Pancreas (tissue), 10 donors: ENCODE measurements at regions not wholly inside any gene's neighbourhood (a gene's known extent, or its start where the extent isn't known, plus 50 kb on each side); places are given as distances from the start of the nearest gene placed in this dataset.

Source experiments
- ATAC-seq, 4 donors: fragments of 200-7000 bp; cut with Tn5 transposase; one replicate each; pipeline versions ENCODE4 v1.8.0 to v1.9.1; 2020; ENCODE audit warnings: mild to moderate bottlenecking in 4 of 4, moderate library complexity in 4 of 4
- DNase-seq, 6 donors: peaks; one replicate each; pipeline ENCODE4 v3.0.0-alpha.2; 2020
- FAIRE-seq: peaks from 2 replicates; lab custom pipeline; 2012; peaks lifted over from hg19 to GRCh38; lab: Jason Lieb, UNC
- H3K27ac ChIP-seq, 4 donors: fragments of 200-600 bp; sonication (generic); 1 replicate in 3 of 4; 2 replicates in 1 of 4; pipeline versions ENCODE4 v1.5.0 to v1.8.0; 2020
- H3K27me3 ChIP-seq, 4 donors: fragments of 200-600 bp; one replicate each; pipeline ENCODE4 v1.8.0; 2021
- H3K36me3 ChIP-seq, 3 donors: fragments of 200-600 bp; sonication (generic) in 1 of 3; one replicate each; pipeline versions ENCODE4 v1.5.0 to v1.8.0; 2020 to 2021
- H3K4me1 ChIP-seq, 3 donors: fragments of 200-600 bp; one replicate each; pipeline ENCODE4 v1.8.0; 2021
- H3K4me3 ChIP-seq, 4 donors: fragments of 200-600 bp; sonication (generic) in 2 of 4; one replicate each; pipeline versions ENCODE4 v1.5.0 to v1.8.0; 2020 to 2021
- H3K9me3 ChIP-seq, 4 donors: fragments of 200-600 bp; one replicate each; pipeline ENCODE4 v1.8.0; 2021
- CTCF ChIP-seq, 4 donors: fragments of 200-600 bp; sonication (generic) in 3 of 4; IDR thresholded peaks; one replicate each; pipeline versions ENCODE4 v1.5.0 to v1.8.0; 2021; ENCODE audit warnings: antibody characterized with exemption in 4 of 4
- WGBS, 2 donors: extraction: QIAGEN DNeasy Blood & Tissue Kit; methylation state at CpG; one replicate each; pipeline ENCODE4 v1.1.7; 2013; 5-methylcytosine and 5-hydroxymethylcytosine counted together
- intact Hi-C, 3 donors: fragments of 100-400 bp; cut with DNase I; formaldehyde crosslinking; loops; one replicate each; pipeline versions ENCODE4 v1.11.1 to v1.14.2; 2022
- donor health status: healthy with polysubstance abuse.
- donor health status: DM: no; HTN: no; CAD: no; lungs with moderate emphysema.
- donor health status: DM: no; HTN: no; CAD: no.
- donor health status: control.
- donor health status: control.
- donor health status: Bipolar disorder and iron deficiency.
- donor health status: DM: yes; HTN: yes; CAD: no.
- donor health status: DM: no; HTN: no; CAD: no.
- donor health status: DM: no; HTN: no; CAD: no.
- donor health status: DM: yes; HTN: yes; CAD: no.

DNA sequence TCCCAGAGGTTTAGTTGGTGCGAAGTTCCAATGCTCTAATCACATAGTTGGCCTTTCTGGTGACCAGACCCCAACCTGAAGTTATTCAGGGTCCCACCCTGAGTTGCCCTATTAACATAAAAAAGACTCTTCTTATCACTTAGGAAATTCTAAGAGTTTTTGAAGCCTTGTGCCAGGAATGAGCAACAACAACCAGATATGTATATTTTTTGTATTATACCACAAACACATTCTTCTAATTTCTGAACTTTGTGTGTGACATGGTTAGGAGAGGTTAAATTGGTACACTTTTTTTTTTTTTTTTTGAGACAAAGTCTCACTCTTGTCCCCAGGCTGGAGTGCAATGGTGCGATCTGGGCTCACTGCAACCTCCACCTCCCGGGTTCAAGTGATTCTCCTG is 320.4 kb upstream of the PDE3A start:
- FAIRE-seq, result no peak
- no peak for DNase-seq
- Histone ChIP-seq H3K36me3 (no peaks in the 10 kb centered on the region), H3K9me3 (no peaks in the 10 kb centered on the region), H3K4me3 (no peak overlapping the region), H3K27me3 (no peaks in the 10 kb centered on the region), H3K4me1 (no peaks in the 10 kb centered on the region), H3K27ac (no peak overlapping the region)
- intact Hi-C loops, result no loop called here
- no peak for ATAC-seq
- 93 to 98% methylated on average over 3 of the region's 3 CpGs for WGBS, 2 donors
- TF ChIP-seq CTCF (IDR thresholded peaks at IDR 0.05), result no peak

DNA sequence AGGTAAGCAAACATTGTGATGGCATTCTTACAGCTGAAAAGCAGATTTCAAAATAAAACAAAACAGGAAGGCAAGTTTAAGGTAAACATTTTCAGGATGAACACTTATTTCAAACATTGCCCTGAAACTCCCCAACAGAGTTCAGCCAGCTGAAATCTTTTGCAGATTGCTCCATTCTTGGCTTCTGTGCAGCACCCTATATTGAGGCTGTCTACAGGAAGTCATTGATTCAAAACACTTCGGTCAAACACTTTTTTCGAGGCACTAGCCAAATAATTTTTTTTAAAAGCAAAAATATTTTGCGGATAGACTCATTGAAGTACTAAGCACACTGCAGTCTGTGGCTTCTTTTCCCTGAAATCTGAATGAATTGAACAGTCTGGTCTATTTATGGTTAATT is 318.1 kb upstream of the PDE3A start:
- no peak for ATAC-seq
- no peaks in the 10 kb centered on the region for H3K36me3 ChIP-seq
- intact Hi-C loops, result no loop called here
- WGBS, 2 donors, result 60 to 72% methylated on average over 3 of the region's 3 CpGs
- DNase-seq, result no peak
- FAIRE-seq, result no peak
- H3K4me1 ChIP-seq, result no peaks in the 10 kb centered on the region
- peaks cover 0 to under 1% (median 0%) of the 10 kb centered on the region in 4 donors for H3K27me3 ChIP-seq
- TF ChIP-seq CTCF (IDR thresholded peaks at IDR 0.05), result no peak
- no peaks in the 10 kb centered on the region for H3K9me3 ChIP-seq
- no peak overlapping the region for H3K27ac ChIP-seq
- no peak overlapping the region for H3K4me3 ChIP-seq

- Histone ChIP-seq H3K27me3 (peaks cover 0 to 3% (median 0%) of the 10 kb centered on the region in 4 donors), H3K9me3 (no peaks in the 10 kb centered on the region), H3K36me3 (no peaks in the 10 kb centered on the region), H3K4me1 (no peaks in the 10 kb centered on the region), H3K27ac (no peak overlapping the region), H3K4me3 (no peak overlapping the region)
- intact Hi-C loops, result no loop called here
- FAIRE-seq, result no peak
- 92 to 95% methylated on average over 1 of the region's 1 CpG for WGBS, 2 donors
- no peak for ATAC-seq
- TF ChIP-seq CTCF (IDR thresholded peaks at IDR 0.05), result no peak
- DNase-seq, result no peak
These were observed 314.6 kb upstream of the PDE3A start for GRCh38 chr12:20053782-20054181.

DNA sequence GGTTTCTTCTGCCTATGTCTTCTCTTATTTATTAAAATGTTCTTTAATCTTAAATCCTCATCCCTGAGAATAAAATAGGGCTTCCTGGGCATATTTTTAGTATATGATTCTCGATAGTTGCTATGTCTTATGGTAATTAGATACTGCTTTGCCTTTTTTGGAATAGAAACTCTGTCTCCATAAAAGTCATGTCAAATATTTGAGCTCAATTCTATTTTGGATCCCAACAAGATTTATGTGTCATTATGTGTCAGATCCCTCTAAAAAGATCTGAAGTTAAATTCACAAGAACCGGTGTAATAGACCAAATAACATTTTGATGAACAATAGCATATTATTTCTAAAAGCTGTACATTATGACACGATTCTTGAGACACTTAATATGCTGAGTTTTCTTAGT is 312.5 kb upstream of the PDE3A start:
- Histone ChIP-seq H3K4me3 (no peak overlapping the region), H3K9me3 (no peaks in the 10 kb centered on the region), H3K36me3 (no peaks in the 10 kb centered on the region), H3K4me1 (no peaks in the 10 kb centered on the region), H3K27me3 (peaks cover 0 to 3% (median 0%) of the 10 kb centered on the region in 4 donors), H3K27ac (no peak overlapping the region)
- FAIRE-seq, result peak; percentile 23
- intact Hi-C loops, result no loop called here
- ATAC-seq, result no peak
- 45 to 56% methylated on average over 3 of the region's 3 CpGs for WGBS, 2 donors
- no peak for DNase-seq
- no peak for TF ChIP-seq CTCF (IDR thresholded peaks at IDR 0.05)

GRCh38 chr12:20057398-20057797 is 310.9 kb upstream of the PDE3A start:
- H3K27me3 ChIP-seq, result peaks cover 0 to 3% (median 0%) of the 10 kb centered on the region in 4 donors
- no peak for FAIRE-seq
- DNase-seq, result no peak
- intact Hi-C loops, result no loop called here
- H3K9me3 ChIP-seq, result no peaks in the 10 kb centered on the region
- no peaks in the 10 kb centered on the region for H3K36me3 ChIP-seq
- H3K4me1 ChIP-seq, result no peaks in the 10 kb centered on the region
- 71 to 73% methylated on average over 5 of the region's 5 CpGs for WGBS, 2 donors
- no peak for TF ChIP-seq CTCF (IDR thresholded peaks at IDR 0.05)
- no peak for ATAC-seq
- no peak overlapping the region for H3K4me3 ChIP-seq
- no peak overlapping the region for H3K27ac ChIP-seq
